PFSK-1 (cell line): ENCODE measurements at regions not wholly inside any gene's neighbourhood (a gene's known extent, or its start where the extent isn't known, plus 50 kb on each side); places are given as distances from the start of the nearest gene placed in this dataset.

ENCODE experiments used
- POLR2AphosphoS5 ChIP-seq: IDR thresholded peaks from 2 replicates; pipeline ENCODE4 v1.6.1; 2012; ENCODE audit warnings: low read depth, mild to moderate bottlenecking, control low read depth, low read length, moderate library complexity
- TAF1 ChIP-seq: IDR thresholded peaks from 2 replicates; pipeline ENCODE4 v1.6.1; 2012; ENCODE audit warnings: low read length, control low read depth, borderline replicate concordance; ENCODE audit not compliant: insufficient read depth

- TF ChIP-seq POLR2AphosphoS5 (no peak), TAF1 (no peak)
Observed at GRCh38 chr4:127344071-127344470, 288.7 kb upstream of the INTU start.
